HG02759 (cell line): ENCODE measurements at regions not wholly inside any gene's neighbourhood (a gene's known extent, or its start where the extent isn't known, plus 50 kb on each side); places are given as distances from the start of the nearest gene placed in this dataset.

Experiments used
- ATAC-seq: cut with Tn5 transposase; IDR thresholded peaks from one replicate; pipeline ENCODE4 v1.9.1; 2021; ENCODE audit warnings: mild to moderate bottlenecking, moderate library complexity; ENCODE audit not compliant: unreplicated experiment

- no peak for ATAC-seq
Measured at GRCh38 chr20:16175322-16175961, 397.8 kb downstream of the KIF16B start.

- no peak for ATAC-seq
Measured at GRCh38 chr20:16174311-16174710, 398.9 kb downstream of the KIF16B start.

DNA sequence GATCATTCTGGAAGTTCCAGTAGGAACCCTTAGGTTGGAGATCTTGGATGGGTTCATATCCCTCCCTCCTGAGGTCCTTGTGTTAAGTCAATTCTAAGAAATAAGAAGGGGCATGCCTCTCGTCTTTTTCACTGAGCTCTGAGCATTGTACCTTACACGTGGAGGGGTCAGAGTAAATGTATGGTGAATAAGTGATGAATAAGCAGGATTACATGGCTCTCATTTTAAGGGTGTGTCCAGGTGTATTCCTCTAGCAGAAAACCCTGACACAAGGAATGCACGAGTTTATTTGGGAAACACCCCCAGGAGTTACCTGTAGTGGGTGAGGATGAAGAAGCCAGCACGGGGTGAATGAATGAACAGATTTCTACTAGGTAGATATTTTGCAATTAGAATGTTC lies 400.2 kb downstream of the KIF16B start:
- ATAC-seq, result no peak

DNA sequence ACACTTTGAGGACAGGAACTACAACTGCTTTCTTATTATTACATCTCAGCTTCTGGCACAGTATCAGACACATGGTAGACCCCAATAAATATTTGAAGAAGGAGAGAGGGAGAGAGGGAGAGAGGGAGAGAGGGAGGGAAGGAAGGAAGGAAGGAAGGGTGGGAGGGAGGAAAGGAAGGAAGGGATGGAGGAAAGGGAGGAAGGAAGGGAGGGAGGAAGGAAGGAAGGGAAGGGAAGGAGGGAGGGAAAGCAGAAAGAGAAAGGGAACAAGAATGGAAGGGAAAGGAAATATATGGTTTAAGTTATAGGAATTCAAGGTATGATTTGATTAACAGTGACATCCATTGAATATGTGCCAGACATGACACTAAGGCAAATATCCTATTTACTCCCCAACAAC lies 402.1 kb downstream of the KIF16B start:
- no peak for ATAC-seq

DNA sequence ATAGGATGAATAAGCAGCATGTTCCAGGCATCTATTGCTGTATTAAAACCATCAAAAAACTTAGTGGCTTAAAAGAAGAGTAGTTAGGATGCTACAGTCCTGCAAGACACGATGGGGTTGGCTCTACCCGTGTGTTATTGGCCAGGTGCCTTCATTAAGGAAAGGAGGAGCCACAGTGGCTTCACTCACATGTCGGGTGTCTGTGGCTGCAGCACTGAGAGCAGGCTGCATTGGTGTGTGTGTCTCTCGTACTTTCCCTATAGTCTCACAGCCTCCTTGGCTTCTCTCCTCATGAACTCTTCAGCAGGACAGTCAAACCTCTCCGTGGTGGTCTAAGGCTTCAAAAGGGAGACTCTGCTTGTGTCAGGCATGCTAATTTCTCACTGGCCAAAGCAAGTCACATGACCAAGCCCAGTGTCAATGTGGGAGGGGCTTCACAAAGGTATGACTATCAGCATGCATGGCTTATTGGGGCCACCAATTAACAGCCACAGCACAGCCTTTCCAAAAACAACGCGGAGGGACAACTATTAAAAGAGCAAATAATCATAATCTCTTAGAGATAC lies 402.8 kb downstream of the KIF16B start:
- no peak for ATAC-seq

GRCh38 chr20:16167423-16168130 lies 405.7 kb downstream of the KIF16B start:
- no peak for ATAC-seq

GRCh38 chr20:16166737-16167136 lies 406.5 kb downstream of the KIF16B start:
- no peak for ATAC-seq

- ATAC-seq, result peak; percentile 37
Measured at GRCh38 chr20:16158976-16159286, 414.3 kb downstream of the KIF16B start.

DNA sequence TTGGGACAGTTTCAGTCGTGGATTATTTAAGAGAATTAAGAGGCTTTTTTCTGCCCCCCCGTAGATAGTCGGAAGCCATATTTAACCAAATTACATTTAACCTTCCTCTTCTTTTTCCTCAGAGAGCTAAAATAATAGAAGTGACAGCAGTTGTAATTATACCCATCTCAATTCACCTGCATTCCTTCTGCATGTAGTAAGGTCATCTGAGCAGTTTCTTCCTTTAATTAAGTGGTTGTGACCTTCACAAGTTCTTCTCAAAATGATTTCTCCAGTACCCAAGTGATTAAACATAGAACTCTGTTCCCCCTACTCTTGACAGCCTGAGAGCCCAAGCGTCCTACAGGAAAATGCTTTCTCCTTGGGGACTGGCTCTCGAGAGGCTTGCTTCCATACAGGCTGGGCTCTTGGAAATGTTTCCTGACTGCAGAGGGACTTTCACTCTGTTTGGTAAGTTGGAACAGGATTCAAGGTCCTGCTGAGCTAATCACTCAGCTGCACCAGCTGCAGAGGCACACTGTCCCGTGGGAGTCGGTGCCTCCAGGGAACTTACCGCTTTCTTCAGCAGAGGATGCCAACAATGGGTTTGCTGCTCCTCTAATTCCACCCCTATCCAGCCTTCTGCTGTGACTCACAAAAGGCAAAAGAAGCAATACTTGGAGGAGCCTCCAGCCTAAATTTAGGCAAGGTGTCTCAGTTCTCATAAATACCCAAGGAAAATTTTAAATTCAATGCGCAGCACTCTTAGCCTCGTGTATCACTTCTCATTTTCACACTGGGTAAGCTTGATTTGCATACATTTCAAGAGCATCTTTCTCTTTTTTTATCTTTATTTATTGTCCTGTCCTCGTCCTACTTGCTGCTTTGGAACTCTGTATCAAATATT lies 414.9 kb downstream of the KIF16B start:
- peak; percentile 81 for ATAC-seq

DNA sequence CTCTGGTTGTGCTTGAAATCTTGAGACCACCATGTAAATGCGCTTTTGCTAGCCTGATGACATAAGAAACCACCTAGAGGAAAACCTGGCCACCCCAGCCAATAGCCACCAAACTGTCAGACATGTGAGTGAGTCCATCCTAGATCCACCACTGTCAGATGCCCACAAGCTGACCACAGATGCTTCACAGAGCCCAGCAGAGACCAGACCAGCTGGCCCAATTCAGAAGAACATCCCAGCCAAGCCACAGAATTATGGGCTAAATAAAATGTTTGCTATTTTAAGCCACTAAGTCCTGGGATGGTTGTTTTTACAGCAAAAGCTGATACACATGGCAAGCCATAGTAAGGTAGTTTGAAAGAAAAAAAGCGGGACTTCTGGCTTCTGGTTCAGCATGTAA lies 425.3 kb downstream of the KIF16B start:
- ATAC-seq, result no peak

DNA sequence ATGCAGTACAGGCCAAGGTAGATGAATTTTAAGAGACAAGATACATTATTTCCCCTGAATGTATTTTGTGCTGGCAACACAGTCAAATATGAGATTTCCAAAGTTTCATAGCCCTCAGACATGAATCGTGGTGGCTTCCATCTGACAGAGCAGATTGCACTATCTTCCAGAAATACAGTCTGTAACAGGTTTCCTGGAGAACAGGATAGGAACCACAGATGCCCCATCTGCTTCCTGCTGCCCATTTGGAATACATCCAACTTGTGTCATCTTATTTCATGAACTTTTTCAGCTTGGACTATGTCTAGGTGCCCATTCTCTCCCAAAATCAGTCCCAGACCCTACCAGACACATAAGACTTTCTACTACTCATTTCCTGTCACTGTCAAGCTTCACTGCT lies 426.0 kb downstream of the KIF16B start:
- ATAC-seq, result no peak

- no peak for ATAC-seq
Measured at GRCh38 chr20:16145919-16146318, 427.3 kb downstream of the KIF16B start.

DNA sequence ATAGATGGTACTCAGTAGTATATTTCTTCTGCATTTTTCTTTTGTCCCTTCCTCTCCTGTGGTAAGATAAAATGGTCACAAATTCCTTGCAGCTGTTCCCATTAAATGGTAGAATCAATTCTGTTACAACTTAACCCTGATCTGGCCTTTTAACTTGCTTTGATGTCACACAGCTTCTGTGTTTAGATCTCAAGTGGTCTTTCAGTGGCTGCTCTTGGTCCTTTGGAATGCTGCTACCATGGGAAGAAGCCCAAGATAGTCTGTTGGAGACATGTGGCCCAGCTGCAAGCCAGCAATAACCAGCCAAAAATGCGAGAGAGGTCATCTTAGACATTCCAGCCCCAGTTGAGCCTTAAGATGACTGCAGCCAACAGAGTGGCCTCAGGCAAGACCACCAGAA lies 429.7 kb downstream of the KIF16B start:
- no peak for ATAC-seq

DNA sequence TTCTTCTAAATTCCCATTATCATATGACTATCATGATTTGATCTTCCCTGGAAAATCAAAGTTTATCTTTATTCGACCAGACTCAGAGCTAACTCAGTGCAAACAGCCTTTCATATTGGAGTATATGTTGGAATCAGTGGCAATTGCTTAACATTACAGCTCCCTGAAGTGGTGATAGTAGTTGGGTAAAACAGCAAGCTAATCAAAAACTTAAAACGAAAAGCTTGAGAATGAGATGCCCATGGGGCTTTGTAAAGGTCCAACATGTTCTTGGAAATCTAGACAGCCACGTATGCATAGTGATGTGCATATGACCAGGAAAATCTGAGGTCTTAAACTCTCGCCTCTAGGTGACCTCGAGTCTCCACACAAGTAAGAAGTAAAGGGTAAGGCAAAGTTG lies 437.6 kb downstream of the KIF16B start:
- no peak for ATAC-seq

- no peak for ATAC-seq
Measured at GRCh38 chr20:16132036-16132798, 441.0 kb downstream of the KIF16B start.

DNA sequence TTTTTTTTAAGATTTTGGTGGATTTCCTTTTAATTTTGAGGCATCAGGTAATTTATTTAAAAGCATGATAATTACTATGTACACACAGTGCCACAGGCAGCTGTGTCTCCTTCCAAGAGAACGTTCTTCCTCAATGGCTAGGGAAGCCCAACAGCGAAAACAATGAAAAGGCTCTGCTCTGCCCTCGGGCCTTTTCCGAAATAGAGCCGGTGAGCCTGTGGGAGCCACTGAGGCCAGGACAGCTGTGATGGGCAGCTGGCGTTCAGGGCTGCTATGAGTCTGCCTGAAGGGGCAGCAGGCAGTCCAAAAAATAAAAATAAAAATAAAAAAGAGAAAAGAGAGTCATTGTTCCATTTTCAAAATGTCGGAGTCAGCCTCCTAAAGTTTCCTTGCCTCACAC lies 443.8 kb downstream of the KIF16B start:
- no peak for ATAC-seq

- no peak for ATAC-seq
Measured at GRCh38 chr20:16128538-16129106, 444.6 kb downstream of the KIF16B start.

GRCh38 chr20:16125816-16126215 lies 447.4 kb downstream of the KIF16B start:
- no peak for ATAC-seq

DNA sequence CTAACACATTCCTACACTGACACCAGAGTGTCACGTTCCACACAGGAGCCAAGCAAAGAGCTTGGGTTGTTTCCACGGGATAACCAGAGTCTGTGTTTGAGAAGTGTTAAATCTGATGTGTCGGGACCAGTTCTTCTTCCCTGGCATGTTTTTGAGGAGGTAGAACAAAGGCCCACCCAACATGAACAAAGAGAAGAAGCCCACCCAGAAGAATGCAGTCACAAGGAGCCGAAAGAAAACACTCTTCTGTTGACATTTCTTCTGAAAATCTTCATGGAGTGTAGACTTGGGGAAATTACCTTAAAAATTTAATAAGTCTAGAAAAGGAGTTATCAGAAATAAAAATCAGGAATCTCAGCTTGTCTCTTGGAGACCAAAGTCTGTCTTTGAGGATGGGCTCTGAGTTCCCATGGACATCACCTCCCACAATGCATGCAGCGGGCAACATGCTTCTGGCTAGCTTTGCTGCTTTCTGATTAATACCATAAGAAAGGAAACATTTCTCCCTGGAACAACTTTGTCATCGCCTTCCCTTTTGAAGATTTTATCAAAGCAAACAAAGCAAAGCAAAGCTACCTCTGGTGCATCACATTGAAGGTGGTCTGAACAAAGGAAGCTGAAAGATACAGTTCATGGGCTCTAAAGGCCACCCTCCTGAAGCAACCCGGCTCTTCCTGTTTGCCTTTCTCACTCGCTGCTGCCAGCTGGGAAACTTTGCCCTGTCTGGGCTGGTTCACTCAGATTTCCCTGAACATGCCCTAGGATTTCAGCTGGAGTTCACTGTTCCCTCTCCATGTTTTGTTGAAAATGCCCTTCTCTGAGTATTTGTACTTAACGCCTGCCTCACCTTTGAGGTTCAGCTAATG lies 448.1 kb downstream of the KIF16B start:
- no peak for ATAC-seq

DNA sequence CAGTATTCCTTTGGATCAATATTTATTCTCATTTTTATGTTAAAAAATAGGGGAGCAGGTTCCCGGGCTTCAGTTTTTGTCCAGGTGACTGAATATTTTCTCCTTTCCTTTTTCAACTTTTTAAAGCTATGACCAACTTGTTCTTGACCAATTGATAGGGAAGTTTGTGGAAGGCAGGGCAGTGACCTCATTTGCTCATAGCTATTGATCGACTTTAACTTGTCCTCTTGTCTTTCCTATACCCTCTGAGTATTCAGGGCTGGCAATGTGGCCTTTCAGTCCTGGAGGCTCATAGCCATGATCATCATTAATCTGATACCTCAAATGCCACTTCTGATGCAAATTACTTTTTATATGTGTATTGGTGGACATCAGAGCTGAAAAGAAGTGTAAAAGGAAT lies 448.8 kb downstream of the KIF16B start:
- no peak for ATAC-seq
